Stimulated activated naive B cell treated with anti-CD40 and anti-IgM and Interleukin-4, amounts not matched to agents 10 μg/mL and 1 μg/mL and 100 μg/mL, for 72 hours (primary cell): ENCODE measurements at regions not wholly inside any gene's neighbourhood (a gene's known extent, or its start where the extent isn't known, plus 50 kb on each side); places are given as distances from the start of the nearest gene placed in this dataset.
"Not testable (repeated sequence)": the region's sequence is repeated elsewhere in the genome, so short reads cannot be mapped to it uniquely, and the experiment has no call there.

Experiments
- ATAC-seq, 2 donors: fragments of 150-1000 bp; cut with Tn5 transposase; replicated peaks; 2 replicates each; pipeline ENCODE4 v1.10.0; 2021; ENCODE audit warnings: moderate library complexity in 1 of 2
- DNase-seq: peaks from one replicate; pipeline ENCODE4 v3.0.0; 2021
- H3K27ac Mint-ChIP-seq: one replicate; pipeline ENCODE4 v1.8.0; 2022; ENCODE audit warnings: mild to moderate bottlenecking, mixed read lengths
- H3K27me3 Mint-ChIP-seq, 2 donors: one replicate each; pipeline ENCODE4 v1.8.0; 2022; ENCODE audit warnings: mixed read lengths in 2 of 2
- H3K36me3 Mint-ChIP-seq, 2 donors: one replicate each; pipeline ENCODE4 v1.8.0; 2022; ENCODE audit warnings: mixed read lengths in 2 of 2, mild to moderate bottlenecking in 1 of 2
- H3K4me1 Mint-ChIP-seq, 2 donors: one replicate each; pipeline ENCODE4 v1.8.0; 2022; ENCODE audit warnings: mixed read lengths in 2 of 2, mild to moderate bottlenecking in 1 of 2
- H3K4me3 Mint-ChIP-seq, 2 donors: one replicate each; pipeline ENCODE4 v1.8.0; 2022; ENCODE audit warnings: mild to moderate bottlenecking in 2 of 2, mixed read lengths in 2 of 2, moderate library complexity in 1 of 2
- H3K9me3 Mint-ChIP-seq, 2 donors: one replicate each; pipeline ENCODE4 v1.8.0; 2022; ENCODE audit warnings: mixed read lengths in 2 of 2, mild to moderate bottlenecking in 1 of 2

GRCh38 chr21:6125549-6126240 is 4395.7 kb upstream of the TPTE start:
- not testable (repeated sequence) for DNase-seq, H3K27ac Mint-ChIP-seq, H3K36me3 Mint-ChIP-seq, H3K4me1 Mint-ChIP-seq, H3K4me3 Mint-ChIP-seq, H3K27me3 Mint-ChIP-seq, H3K9me3 Mint-ChIP-seq
- ATAC-seq, result peak in 1 of 2 donors; percentile 12

- ATAC-seq, result peak; percentile 91 to 93
- peak; percentile 17 for DNase-seq
- H3K27ac Mint-ChIP-seq, result not testable (repeated sequence)
Measured at GRCh38 chr21:6126976-6127732, 4394.2 kb upstream of the TPTE start.

GRCh38 chr21:6130734-6131133 is 4390.6 kb upstream of the TPTE start:
- H3K4me1 Mint-ChIP-seq, H3K4me3 Mint-ChIP-seq, DNase-seq, H3K9me3 Mint-ChIP-seq, ATAC-seq, H3K36me3 Mint-ChIP-seq, H3K27ac Mint-ChIP-seq, H3K27me3 Mint-ChIP-seq: not testable (repeated sequence)

More at GRCh38 chr21:6126976-6127732, 4394.2 kb upstream of the TPTE start:
- H3K4me1 Mint-ChIP-seq, H3K4me3 Mint-ChIP-seq, H3K36me3 Mint-ChIP-seq, H3K27me3 Mint-ChIP-seq, H3K9me3 Mint-ChIP-seq: not testable (repeated sequence)

GRCh38 chr21:6133373-6133772 is 4388.0 kb upstream of the TPTE start:
- not testable (repeated sequence) for H3K27me3 Mint-ChIP-seq, H3K4me1 Mint-ChIP-seq, H3K9me3 Mint-ChIP-seq, H3K4me3 Mint-ChIP-seq, DNase-seq, H3K27ac Mint-ChIP-seq, H3K36me3 Mint-ChIP-seq, ATAC-seq

- not testable (repeated sequence) for H3K36me3 Mint-ChIP-seq, H3K4me3 Mint-ChIP-seq, H3K9me3 Mint-ChIP-seq, DNase-seq, ATAC-seq, H3K27ac Mint-ChIP-seq, H3K27me3 Mint-ChIP-seq, H3K4me1 Mint-ChIP-seq
Measured at GRCh38 chr21:6133852-6134630, 4387.3 kb upstream of the TPTE start.

- not testable (repeated sequence) for H3K9me3 Mint-ChIP-seq, H3K4me1 Mint-ChIP-seq, H3K36me3 Mint-ChIP-seq, H3K4me3 Mint-ChIP-seq, H3K27ac Mint-ChIP-seq, DNase-seq, ATAC-seq, H3K27me3 Mint-ChIP-seq
Measured at GRCh38 chr21:6136732-6137131, 4384.7 kb upstream of the TPTE start.

GRCh38 chr21:6138244-6139136 is 4382.9 kb upstream of the TPTE start:
- not testable (repeated sequence) for H3K9me3 Mint-ChIP-seq, H3K4me1 Mint-ChIP-seq, DNase-seq, H3K27me3 Mint-ChIP-seq, H3K36me3 Mint-ChIP-seq, H3K4me3 Mint-ChIP-seq, H3K27ac Mint-ChIP-seq
- ATAC-seq, result peak; percentile 75 to 76

GRCh38 chr21:6139331-6139730 is 4382.1 kb upstream of the TPTE start:
- not testable (repeated sequence) for H3K27me3 Mint-ChIP-seq, H3K9me3 Mint-ChIP-seq, DNase-seq, H3K36me3 Mint-ChIP-seq, H3K27ac Mint-ChIP-seq, H3K4me1 Mint-ChIP-seq, H3K4me3 Mint-ChIP-seq
- peak; percentile 47 to 56 for ATAC-seq

GRCh38 chr21:6139862-6140261 is 4381.5 kb upstream of the TPTE start:
- not testable (repeated sequence) for H3K4me1 Mint-ChIP-seq, H3K4me3 Mint-ChIP-seq, ATAC-seq, DNase-seq, H3K9me3 Mint-ChIP-seq, H3K36me3 Mint-ChIP-seq, H3K27me3 Mint-ChIP-seq, H3K27ac Mint-ChIP-seq

GRCh38 chr21:6140467-6141137 is 4380.8 kb upstream of the TPTE start:
- DNase-seq, H3K27me3 Mint-ChIP-seq, H3K36me3 Mint-ChIP-seq, H3K4me1 Mint-ChIP-seq, ATAC-seq, H3K4me3 Mint-ChIP-seq, H3K9me3 Mint-ChIP-seq, H3K27ac Mint-ChIP-seq: not testable (repeated sequence)

GRCh38 chr21:6141138-6141474 is 4380.3 kb upstream of the TPTE start:
- H3K4me3 Mint-ChIP-seq, H3K27ac Mint-ChIP-seq, H3K36me3 Mint-ChIP-seq, DNase-seq, ATAC-seq, H3K4me1 Mint-ChIP-seq, H3K27me3 Mint-ChIP-seq, H3K9me3 Mint-ChIP-seq: not testable (repeated sequence)

GRCh38 chr21:6153154-6153553 is 4368.2 kb upstream of the TPTE start:
- not testable (repeated sequence) for H3K4me1 Mint-ChIP-seq, H3K9me3 Mint-ChIP-seq, H3K36me3 Mint-ChIP-seq, H3K27ac Mint-ChIP-seq, ATAC-seq, H3K27me3 Mint-ChIP-seq, H3K4me3 Mint-ChIP-seq, DNase-seq

- H3K4me3 Mint-ChIP-seq, DNase-seq, H3K9me3 Mint-ChIP-seq, H3K27ac Mint-ChIP-seq, H3K27me3 Mint-ChIP-seq, H3K4me1 Mint-ChIP-seq, H3K36me3 Mint-ChIP-seq: not testable (repeated sequence)
- peak in 1 of 2 donors; percentile 17 for ATAC-seq
Measured at GRCh38 chr21:6154524-6155320, 4366.7 kb upstream of the TPTE start.
